K562 (cell line): ENCODE measurements at regions not wholly inside any gene's neighbourhood (a gene's known extent, or its start where the extent isn't known, plus 50 kb on each side); places are given as distances from the start of the nearest gene placed in this dataset.

Experiments
- ATAC-seq: fragments of 200-7000 bp; cut with Tn5 transposase; 3 replicates; pipeline ENCODE4 v1.9.1; 2020; ENCODE audit warnings: moderate library complexity
- BruUV-seq: library from RNA; stranded (reverse); fragments of 400-500 nt; replicated peaks from 2 replicates; lab custom pipeline; 2021; lab: Mats Ljungman, UMichigan
- CTCF ChIA-PET: fragments of 300-600 bp; formaldehyde crosslinking; extraction: SDS; loops from one replicate; lab custom pipeline; 2021; ENCODE audit warnings: low intra/inter-chr PET ratio; lab: Yijun Ruan, JAX
- POLR2A ChIA-PET: fragments of 300-600, 350-650 bp; sonication (Branson Sonifier 250); formaldehyde crosslinking; extraction: SDS; loops from one replicate; lab custom pipeline; 2021; ENCODE audit warnings: antibody characterized with exemption, inconsistent platforms; lab: Yijun Ruan, JAX
- DNase-seq, 4 experiments: peaks; one replicate each; pipeline versions ENCODE4 v3.0.0 to v3.0.0-alpha.2; 2011 to 2018; ENCODE audit warnings: low spot score in 3 of 4, mixed read lengths in 3 of 4; ENCODE audit errors: extremely low read depth in 1 of 4
- FAIRE-seq: peaks from 2 replicates; lab custom pipeline; 2011; peaks lifted over from hg19 to GRCh38; lab: Jason Lieb, UNC
- H2AFZ ChIP-seq: 2 replicates; pipeline ENCODE4 v1.6.0; 2011; ENCODE audit warnings: low read depth, low read length, control low read depth, inconsistent platforms
- H3K27ac ChIP-seq: fragments of 200-600 bp; 3 replicates; pipeline ENCODE4 v1.8.0; 2011; ENCODE audit warnings: low read depth, mild to moderate bottlenecking, control low read depth, inconsistent platforms, low read length, moderate library complexity, mixed read lengths; ENCODE audit errors: extremely low read depth
- H3K27me3 ChIP-seq, 2 experiments: fragments of 300-600 bp in 1 of 2; 2 replicates in 1 of 2; 3 replicates in 1 of 2; pipeline versions ENCODE4 v1.6.0 to v1.8.0; 2011; ENCODE audit warnings: inconsistent platforms in 2 of 2, low read length in 2 of 2, mild to moderate bottlenecking in 1 of 2, mixed read lengths in 1 of 2, moderate library complexity in 1 of 2; ENCODE audit not compliant: control insufficient read depth in 2 of 2, insufficient read depth in 2 of 2
- H3K36me3 ChIP-seq: fragments of 300-600 bp; 3 replicates; pipeline ENCODE4 v1.8.0; 2011; ENCODE audit warnings: mild to moderate bottlenecking, low read length, inconsistent platforms; ENCODE audit not compliant: control insufficient read depth, insufficient read depth
- H3K4me1 ChIP-seq, 2 experiments: fragments of 200-600 bp in 1 of 2; replicated peaks in 1 of 2; 2 replicates in 1 of 2; 3 replicates in 1 of 2; pipeline versions ENCODE4 v1.5.1 to v1.8.0; 2011; ENCODE audit warnings: inconsistent platforms in 2 of 2, low read length in 2 of 2, mild to moderate bottlenecking in 1 of 2, mixed read lengths in 1 of 2, moderate library complexity in 1 of 2; ENCODE audit not compliant: control insufficient read depth in 2 of 2, insufficient read depth in 2 of 2
- H3K4me2 ChIP-seq: 2 replicates; pipeline ENCODE4 v1.6.1; 2011; ENCODE audit warnings: low read length, control low read depth, inconsistent platforms, mixed read lengths; ENCODE audit not compliant: insufficient read depth
- H3K4me3 ChIP-seq: fragments of 200-600 bp; sonication (generic), shearing (Covaris generic); 2 replicates; pipeline ENCODE4 v1.5.1; 2016; ENCODE audit warnings: control low read depth, inconsistent platforms
- H3K79me2 ChIP-seq: fragments of 200-600 bp; 3 replicates; pipeline ENCODE4 v1.8.0; 2011; ENCODE audit warnings: low read length, inconsistent platforms; ENCODE audit not compliant: control insufficient read depth, insufficient read depth
- H3K9ac ChIP-seq, 2 experiments: 2 replicates each; pipeline versions ENCODE4 v1.6.0 to v1.6.1; 2011; ENCODE audit warnings: low read depth in 2 of 2, low read length in 2 of 2, control low read depth in 1 of 2, inconsistent platforms in 1 of 2, mild to moderate bottlenecking in 1 of 2, mixed read lengths in 1 of 2; ENCODE audit not compliant: insufficient read depth in 1 of 2
- H3K9me1 ChIP-seq: one replicate; pipeline ENCODE4 v1.6.0; 2011; ENCODE audit warnings: inconsistent platforms, mild to moderate bottlenecking, low read length, moderate library complexity; ENCODE audit not compliant: control insufficient read depth, insufficient read depth
- H3K9me3 ChIP-seq: replicated peaks from 2 replicates; pipeline ENCODE4 v1.5.1; 2011; ENCODE audit warnings: low read depth, low read length, inconsistent platforms; ENCODE audit not compliant: control insufficient read depth, insufficient read depth
- H4K20me1 ChIP-seq: replicated peaks from 2 replicates; pipeline ENCODE4 v1.6.1; 2011; ENCODE audit warnings: low read length, inconsistent platforms, mixed read lengths; ENCODE audit not compliant: control insufficient read depth, insufficient read depth
- CTBP1 ChIP-seq: fragments of 450-650 bp; IDR thresholded peaks from 2 replicates; pipeline ENCODE4 v1.6.1; 2016; ENCODE audit warnings: borderline replicate concordance
- DNMT1 ChIP-seq: fragments of 450-650 bp; IDR thresholded peaks from 2 replicates; pipeline ENCODE4 v1.6.1; 2016; ENCODE audit warnings: antibody characterized with exemption, mild to moderate bottlenecking
- ETS2 ChIP-seq: IDR thresholded peaks from 2 replicates; pipeline ENCODE4 v1.6.1; 2016; ENCODE audit warnings: borderline replicate concordance, missing genetic modification characterization, mild to moderate bottlenecking, moderate library complexity, missing compliant biosample characterization; ENCODE audit not compliant: poor library complexity, severe bottlenecking
- PHB ChIP-seq: fragments of 250-450 bp; sonication (Bioruptor Pico); IDR thresholded peaks from 2 replicates; pipeline ENCODE4 v1.5.0; 2021
- POLR2G ChIP-seq: fragments of 200-400 bp; formaldehyde crosslinking; IDR thresholded peaks from 2 replicates; pipeline ENCODE4 v1.6.1; 2017; ENCODE audit warnings: low read depth, mild to moderate bottlenecking, antibody characterized with exemption, low read length, moderate library complexity
- RAD21 ChIP-seq, 2 experiments: fragments of 250-450 bp in 1 of 2; fragments of 450-650 bp in 1 of 2; sonication (Bioruptor Pico) in 1 of 2; formaldehyde crosslinking in 1 of 2; IDR thresholded peaks in 1 of 2; conservative IDR thresholded peaks in 1 of 2; 2 replicates each; pipeline versions ENCODE4 v1.4.0 to v1.8.0; 2020 to 2022; ENCODE audit warnings: mild to moderate bottlenecking in 2 of 2, moderate library complexity in 1 of 2
- RCOR1 ChIP-seq, 2 experiments: IDR thresholded peaks; 2 replicates each; pipeline ENCODE4 v1.6.1; 2012; ENCODE audit warnings: low read depth in 2 of 2, low read length in 2 of 2, borderline replicate concordance in 1 of 2, improper control_type of control experiment in 1 of 2
- SMC3 ChIP-seq: conservative IDR thresholded peaks from 2 replicates; pipeline ENCODE4 v1.6.1; 2011; ENCODE audit warnings: low read depth, low read length, improper control_type of control experiment; ENCODE audit not compliant: insufficient read depth
- SOX6 ChIP-seq: fragments of 450-650 bp; IDR thresholded peaks from 2 replicates; pipeline ENCODE4 v1.6.1; 2014; ENCODE audit warnings: mild to moderate bottlenecking
- TAF15 ChIP-seq: fragments of 200-400 bp; formaldehyde crosslinking; IDR thresholded peaks from 2 replicates; pipeline ENCODE4 v1.6.1; 2017; ENCODE audit warnings: mild to moderate bottlenecking, low read depth, low read length, moderate library complexity
- ZFPM2 ChIP-seq: fragments of 250-450 bp; sonication (Bioruptor Pico); IDR thresholded peaks from 2 replicates; pipeline ENCODE4 v1.5.1; 2022; ENCODE audit warnings: mild to moderate bottlenecking
- ZNF134 ChIP-seq: fragments of 250-450 bp; sonication (Bioruptor Pico); conservative IDR thresholded peaks from 2 replicates; pipeline ENCODE4 v1.4.0; 2020
- ZNF232 ChIP-seq: sonication (generic); formaldehyde crosslinking; IDR thresholded peaks from 2 replicates; pipeline ENCODE4 v1.8.0; 2022; ENCODE audit warnings: mild to moderate bottlenecking, missing genetic modification reagents
- ZNF316 ChIP-seq: fragments of 450-650 bp; IDR thresholded peaks from 2 replicates; pipeline ENCODE4 v1.6.1; 2016
- ZNF77 ChIP-seq: fragments of 250-450 bp; sonication (Bioruptor Pico); IDR thresholded peaks from 2 replicates; pipeline ENCODE4 v1.5.0; 2020
- WGBS: fragments of 100-300 bp; shearing (Covaris generic); methylation state at CpG from one replicate; pipeline ENCODE4 v1.1.6; 2016; ENCODE audit warnings: low coverage, mixed read lengths; ENCODE audit not compliant: insufficient coverage; ENCODE audit errors: missing lambda C conversion rate; 5-methylcytosine and 5-hydroxymethylcytosine counted together
- in situ Hi-C: fragments of 300-500 bp; cut with MboI; formaldehyde crosslinking; loops from 4 replicates; pipeline ENCODE4 v1.15.0; 2018; ENCODE audit warnings: inconsistent platforms, mixed read lengths
- intact Hi-C: fragments of 100-400 bp; cut with micrococcal nuclease; formaldehyde crosslinking; loops from 2 replicates; pipeline ENCODE4 v1.14.2; 2022
- TF ChIP-seq, protein P1 (sequence below): IDR thresholded peaks from 2 replicates; pipeline ENCODE4 v1.6.1; 2012; ENCODE audit warnings: low read depth, low read length, improper control_type of control experiment, borderline replicate concordance

GRCh38 chr4:56129431-56129861, 180.7 kb downstream of the CEP135 start:
- peak; percentile 93 for ATAC-seq
- no peak overlapping the region for H3K9ac ChIP-seq
- no peak overlapping the region for H2AFZ ChIP-seq
- no peaks in the 10 kb centered on the region for H4K20me1 ChIP-seq
- H3K4me3 ChIP-seq: no peak overlapping the region
- no peak overlapping the region for H3K4me2 ChIP-seq
- ChIA-PET CTCF (no interaction called here), POLR2A (no interaction called here)
- FAIRE-seq: peak; percentile 77
- intact Hi-C loops: no loop called here
- no peaks in the 10 kb centered on the region for H3K36me3 ChIP-seq
- peaks cover 0 to 6% of the 10 kb centered on the region in 2 experiments; a peak in 2 of 5 replicates for H3K27me3 ChIP-seq
- peak in 2 of 4 experiments; percentile 17 to 24 for DNase-seq
- BruUV-seq: no TSS peak
- no peaks in the 10 kb centered on the region for H3K4me1 ChIP-seq
- no peak overlapping the region for H3K27ac ChIP-seq
- no peaks in the 10 kb centered on the region for H3K9me3 ChIP-seq
- WGBS: 4% methylated on average over 7 of the region's 7 CpGs
- H3K9me1 ChIP-seq: no peaks in the 10 kb centered on the region
- no peaks in the 10 kb centered on the region for H3K79me2 ChIP-seq
- in situ Hi-C loops: no loop called here
- TF ChIP-seq RAD21 (CRISPR knock-in tag; conservative IDR thresholded peaks at IDR 0.05 in 1 of 2, IDR thresholded peaks at IDR 0.05 in 1 of 2) (peak in 1 of 2 experiments; percentile 55; a peak in 2 of 4 replicates), TAF15 (no peak), ZNF77 (no peak), CTBP1 (peak; percentile 56; the same call in 1 of the 2 replicates), SOX6 (no peak), PHB (CRISPR knock-in tag) (no peak), ZNF316 (peak; percentile 37; the same call in 1 of the 2 replicates), RCOR1 (IDR thresholded peaks at IDR 0.05; ENCODE audit: borderline replicate concordance in 1 of 2, low read depth in 2 of 2, low read length in 2 of 2) (0 out of 4 replicates have a peak, but pooled peaks of 1 of the 2 experiments have one; percentile 9), SMC3 (peak; percentile 22; the same call in 1 of the 2 replicates), ETS2 (tag) (no peak), ZNF134 (CRISPR knock-in tag) (no peak), ZFPM2 (CRISPR knock-in tag) (no peak), DNMT1 (no peak), POLR2G (no peak), ZNF232 (no peak)
- TF ChIP-seq, protein P1, sequence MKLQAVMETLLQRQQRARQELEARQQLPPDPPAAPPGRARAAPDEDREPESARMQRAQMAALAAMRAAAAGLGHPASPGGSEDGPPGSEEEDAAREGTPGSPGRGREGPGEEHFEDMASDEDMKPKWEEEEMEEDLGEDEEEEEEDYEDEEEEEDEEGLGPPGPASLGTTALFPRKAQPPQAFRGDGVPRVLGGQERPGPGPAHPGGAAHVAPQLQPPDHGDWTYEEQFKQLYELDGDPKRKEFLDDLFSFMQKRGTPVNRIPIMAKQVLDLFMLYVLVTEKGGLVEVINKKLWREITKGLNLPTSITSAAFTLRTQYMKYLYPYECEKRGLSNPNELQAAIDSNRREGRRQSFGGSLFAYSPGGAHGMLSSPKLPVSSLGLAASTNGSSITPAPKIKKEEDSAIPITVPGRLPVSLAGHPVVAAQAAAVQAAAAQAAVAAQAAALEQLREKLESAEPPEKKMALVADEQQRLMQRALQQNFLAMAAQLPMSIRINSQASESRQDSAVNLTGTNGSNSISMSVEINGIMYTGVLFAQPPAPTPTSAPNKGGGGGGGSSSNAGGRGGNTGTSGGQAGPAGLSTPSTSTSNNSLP: no peak
